Cardiac fibroblast (primary cell): ENCODE measurements at regions not wholly inside any gene's neighbourhood (a gene's known extent, or its start where the extent isn't known, plus 50 kb on each side); places are given as distances from the start of the nearest gene placed in this dataset.

Source experiments
- DNase-seq, 2 donors: peaks; one replicate each; pipeline versions ENCODE4 v3.0.0 to v3.0.0-alpha.2; 2010; ENCODE audit warnings: low read depth in 2 of 2
- H3K4me3 ChIP-seq, 2 donors: replicated peaks in 1 of 2; 1 replicate in 1 of 2; 2 replicates in 1 of 2; pipeline ENCODE4 v1.5.1; 2011; ENCODE audit warnings: low read depth in 2 of 2, low read length in 2 of 2, mild to moderate bottlenecking in 2 of 2, moderate library complexity in 1 of 2
- TF ChIP-seq, protein P1 (sequence below): IDR thresholded peaks from one replicate; pipeline ENCODE4 v1.5.1; 2011; ENCODE audit warnings: low read depth, mild to moderate bottlenecking, low read length, inconsistent platforms

DNA sequence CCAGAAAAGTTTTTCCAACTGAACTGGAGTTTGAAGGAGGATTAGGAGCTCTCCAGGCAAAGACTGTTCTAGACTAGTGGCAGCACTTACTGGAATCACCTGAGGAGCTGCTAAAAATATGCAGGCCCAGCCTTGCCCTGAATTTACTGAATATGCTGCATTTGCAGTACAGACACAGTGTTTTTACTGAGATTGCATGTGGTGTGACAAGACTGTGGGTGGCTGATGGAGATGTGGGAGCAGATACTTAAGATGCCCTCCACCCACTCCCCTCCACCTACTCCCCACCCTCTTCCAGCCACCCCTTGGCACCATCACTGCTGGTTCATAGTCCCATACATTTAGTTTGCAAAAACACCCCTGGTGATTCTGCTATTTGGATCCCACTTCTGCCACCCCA lies 64.1 kb upstream of the HRH2 start:
- TF ChIP-seq, protein P1, sequence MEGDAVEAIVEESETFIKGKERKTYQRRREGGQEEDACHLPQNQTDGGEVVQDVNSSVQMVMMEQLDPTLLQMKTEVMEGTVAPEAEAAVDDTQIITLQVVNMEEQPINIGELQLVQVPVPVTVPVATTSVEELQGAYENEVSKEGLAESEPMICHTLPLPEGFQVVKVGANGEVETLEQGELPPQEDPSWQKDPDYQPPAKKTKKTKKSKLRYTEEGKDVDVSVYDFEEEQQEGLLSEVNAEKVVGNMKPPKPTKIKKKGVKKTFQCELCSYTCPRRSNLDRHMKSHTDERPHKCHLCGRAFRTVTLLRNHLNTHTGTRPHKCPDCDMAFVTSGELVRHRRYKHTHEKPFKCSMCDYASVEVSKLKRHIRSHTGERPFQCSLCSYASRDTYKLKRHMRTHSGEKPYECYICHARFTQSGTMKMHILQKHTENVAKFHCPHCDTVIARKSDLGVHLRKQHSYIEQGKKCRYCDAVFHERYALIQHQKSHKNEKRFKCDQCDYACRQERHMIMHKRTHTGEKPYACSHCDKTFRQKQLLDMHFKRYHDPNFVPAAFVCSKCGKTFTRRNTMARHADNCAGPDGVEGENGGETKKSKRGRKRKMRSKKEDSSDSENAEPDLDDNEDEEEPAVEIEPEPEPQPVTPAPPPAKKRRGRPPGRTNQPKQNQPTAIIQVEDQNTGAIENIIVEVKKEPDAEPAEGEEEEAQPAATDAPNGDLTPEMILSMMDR = no peak

DNA sequence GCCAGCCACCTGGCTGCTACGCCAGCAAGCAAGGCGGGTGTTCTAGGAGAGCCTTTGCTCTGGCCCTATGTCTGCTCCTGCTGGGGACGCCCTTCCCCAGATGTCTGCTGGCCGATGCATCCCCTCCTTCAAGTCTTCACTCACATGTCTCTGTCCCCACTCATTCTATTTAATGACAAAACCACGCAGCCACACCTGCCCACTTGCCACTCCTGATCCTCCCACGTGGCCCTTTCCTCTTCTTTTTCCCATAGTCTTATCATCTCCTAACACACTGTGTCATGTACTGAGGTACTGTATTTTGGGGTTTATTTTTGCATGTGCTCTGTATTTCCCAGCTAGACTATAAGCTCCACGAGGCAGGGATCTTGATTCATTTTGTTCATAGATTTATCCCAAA lies 62.0 kb upstream of the HRH2 start:
- no peak for DNase-seq
- TF ChIP-seq, protein P1 = no peak
- H3K4me3 ChIP-seq = no peak overlapping the region

More for the DNA sequence above, 64.1 kb upstream of the HRH2 start:
- no peak for DNase-seq
- H3K4me3 ChIP-seq = no peak overlapping the region

DNA sequence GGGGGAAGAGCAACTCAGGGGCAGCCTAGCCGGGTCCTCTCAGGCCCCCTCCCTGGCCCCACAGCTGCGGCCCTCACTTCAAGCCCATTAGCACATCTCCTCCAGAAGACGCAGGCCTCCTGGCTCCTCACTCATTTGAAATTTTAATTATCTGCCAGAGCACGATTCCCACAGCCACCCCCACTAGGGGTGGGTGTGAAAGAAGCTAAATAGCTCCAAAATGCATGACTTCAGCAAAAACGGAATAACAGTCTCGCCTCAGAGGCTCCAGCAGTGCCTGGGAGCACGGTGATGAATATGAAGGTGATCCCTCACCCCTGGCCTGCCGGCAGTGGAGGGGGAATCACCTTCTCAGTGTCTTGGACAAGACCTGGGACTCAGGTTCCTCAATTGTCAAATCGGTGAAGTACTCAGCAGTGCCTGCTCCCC lies 61.1 kb upstream of the HRH2 start:
- DNase-seq = no peak
- H3K4me3 ChIP-seq = no peak overlapping the region
- TF ChIP-seq, protein P1 = no peak

DNA sequence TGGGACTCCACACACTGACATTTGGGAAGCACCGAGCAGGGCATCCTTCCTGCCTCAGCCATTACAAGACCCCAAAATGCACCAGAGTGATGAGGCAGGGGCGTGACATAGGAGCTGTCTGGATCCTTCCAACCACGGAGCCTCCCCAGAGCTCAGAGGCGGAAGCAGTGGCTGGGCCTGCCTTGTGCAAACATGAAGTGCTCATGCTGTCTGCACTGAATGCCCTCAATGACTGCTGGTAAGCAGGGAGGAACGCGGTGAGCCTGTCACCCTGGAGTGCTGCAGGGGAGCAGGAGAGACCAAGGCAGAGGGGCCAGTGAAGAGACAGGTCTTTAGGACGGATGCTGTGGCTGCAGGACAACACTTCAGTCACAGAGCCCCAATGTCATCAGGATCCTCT lies 60.2 kb upstream of the HRH2 start:
- no peak for DNase-seq
- no peak overlapping the region for H3K4me3 ChIP-seq
- TF ChIP-seq, protein P1 = no peak

DNA sequence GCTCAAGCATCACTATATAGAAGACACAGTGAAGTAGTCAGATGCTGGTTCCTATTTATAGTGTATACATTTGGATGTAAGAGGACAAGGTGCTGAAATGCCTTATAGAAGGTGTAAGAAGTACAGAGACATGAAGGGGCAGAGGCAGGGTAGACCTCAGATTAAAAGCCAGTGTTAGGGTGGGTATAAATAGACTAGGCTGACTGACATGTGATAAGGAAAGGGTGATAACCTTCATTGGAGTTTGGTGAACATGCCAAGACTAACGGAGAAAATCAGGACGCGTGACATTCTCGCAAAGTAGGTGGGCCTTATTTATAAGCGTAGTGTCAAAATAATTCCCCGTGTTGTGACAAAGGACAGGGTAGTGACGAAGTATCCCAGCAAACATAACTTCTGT lies 59.1 kb upstream of the HRH2 start:
- no peak for DNase-seq
- no peak overlapping the region for H3K4me3 ChIP-seq
- TF ChIP-seq, protein P1 = no peak

DNA sequence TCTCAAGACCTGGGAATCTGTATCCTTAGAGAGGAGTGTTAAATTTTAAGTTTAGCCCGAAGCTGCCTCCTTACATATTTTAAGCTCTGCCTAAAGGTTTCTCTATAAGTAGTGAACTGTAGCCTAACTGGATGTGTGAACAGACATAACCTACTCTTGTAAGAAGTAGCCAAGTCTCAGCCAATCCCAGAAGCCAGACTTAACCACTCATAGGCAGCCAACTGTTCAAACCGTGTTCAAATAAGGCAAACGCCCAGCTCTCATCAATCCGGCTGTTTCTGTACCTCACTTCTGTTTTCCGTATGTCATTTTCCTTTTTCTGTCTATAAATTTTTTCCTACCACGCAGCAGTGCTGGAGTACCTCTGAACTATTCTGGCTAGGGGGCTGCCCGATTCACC lies 58.7 kb upstream of the HRH2 start:
- DNase-seq = no peak
- H3K4me3 ChIP-seq = no peak overlapping the region
- TF ChIP-seq, protein P1 = no peak

DNA sequence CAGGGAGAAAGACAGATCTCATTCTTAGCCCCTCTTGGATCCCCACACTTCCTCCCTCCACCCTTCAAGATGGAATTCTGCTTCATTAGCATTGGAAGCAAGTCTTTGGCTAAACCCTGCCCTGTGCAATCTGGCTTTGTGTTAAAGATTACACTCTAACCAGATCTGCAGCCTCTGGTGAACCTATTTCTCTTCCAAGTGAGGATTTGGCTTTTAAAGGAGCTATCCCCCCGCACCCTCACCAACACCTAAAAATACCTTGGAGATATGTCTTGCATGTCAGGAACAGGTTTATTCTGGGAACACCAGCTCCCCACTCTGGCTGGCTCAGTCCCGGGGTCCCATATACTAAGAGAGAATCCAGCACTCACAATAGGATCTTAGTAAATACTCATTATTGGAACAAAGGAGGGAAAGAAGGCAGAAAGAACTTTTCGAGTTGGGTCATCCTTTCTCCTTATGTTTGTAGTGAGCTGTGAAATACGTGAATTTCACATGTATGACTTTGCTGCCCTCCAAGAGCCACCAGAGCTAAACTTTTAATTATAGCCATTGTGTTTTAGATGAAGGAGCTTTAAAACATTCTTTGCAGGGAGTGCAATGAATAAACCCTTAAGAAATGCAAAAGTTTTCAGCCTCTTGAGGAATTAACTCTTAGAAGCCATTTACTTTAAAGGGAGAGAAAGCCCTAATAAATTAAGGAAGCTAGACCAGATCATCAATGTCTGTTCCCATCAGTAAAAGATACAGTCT lies 53.7 kb upstream of the HRH2 start:
- H3K4me3 ChIP-seq = no peak overlapping the region
- TF ChIP-seq, protein P1 = no peak
- DNase-seq = no peak
